Left lung (tissue), 4 donors: ENCODE measurements at regions not wholly inside any gene's neighbourhood (a gene's known extent, or its start where the extent isn't known, plus 50 kb on each side); places are given as distances from the start of the nearest gene placed in this dataset.

Experiments used
- ATAC-seq: fragments of 200-7000 bp; cut with Tn5 transposase; one replicate; pipeline ENCODE4 v1.9.1; 2020; ENCODE audit warnings: moderate library complexity
- DNase-seq, 4 donors: peaks; one replicate each; pipeline ENCODE4 v3.0.0-alpha.2; 2013 to 2020
- H3K27ac ChIP-seq, 2 donors: fragments of 200-600 bp; sonication (generic) in 1 of 2; one replicate each; pipeline versions ENCODE4 v1.5.0 to v1.8.0; 2020 to 2021
- H3K27me3 ChIP-seq, 2 donors: fragments of 200-600 bp; sonication (generic) in 1 of 2; one replicate each; pipeline versions ENCODE4 v1.5.0 to v1.8.0; 2020 to 2021
- H3K36me3 ChIP-seq, 2 donors: fragments of 200-600 bp; sonication (generic) in 1 of 2; one replicate each; pipeline versions ENCODE4 v1.5.0 to v1.8.0; 2020 to 2021
- H3K4me1 ChIP-seq, 2 donors: fragments of 200-600 bp; one replicate each; pipeline ENCODE4 v1.8.0; 2021
- H3K4me3 ChIP-seq, 2 donors: fragments of 200-600 bp; sonication (generic) in 1 of 2; one replicate each; pipeline versions ENCODE4 v1.5.0 to v1.8.0; 2020 to 2021; ENCODE audit warnings: mild to moderate bottlenecking in 1 of 2
- H3K9me3 ChIP-seq, 2 donors: fragments of 200-600 bp; sonication (generic) in 1 of 2; one replicate each; pipeline versions ENCODE4 v1.5.0 to v1.8.0; 2020 to 2021
- intact Hi-C, 2 donors: fragments of 100-400 bp; cut with DNase I; formaldehyde crosslinking; loops; one replicate each; pipeline versions ENCODE4 v1.11.2 to v1.14.2; 2022
- TF ChIP-seq, protein P1 (sequence below), 2 donors: fragments of 200-600 bp; sonication (generic) in 1 of 2; IDR thresholded peaks; one replicate each; pipeline versions ENCODE4 v1.5.0 to v1.8.0; 2021; ENCODE audit warnings: antibody characterized with exemption in 2 of 2
- donor health status: DM: no; HTN: yes; CAD: no.
- donor health status: DM: no; HTN: no; CAD: no.

DNA sequence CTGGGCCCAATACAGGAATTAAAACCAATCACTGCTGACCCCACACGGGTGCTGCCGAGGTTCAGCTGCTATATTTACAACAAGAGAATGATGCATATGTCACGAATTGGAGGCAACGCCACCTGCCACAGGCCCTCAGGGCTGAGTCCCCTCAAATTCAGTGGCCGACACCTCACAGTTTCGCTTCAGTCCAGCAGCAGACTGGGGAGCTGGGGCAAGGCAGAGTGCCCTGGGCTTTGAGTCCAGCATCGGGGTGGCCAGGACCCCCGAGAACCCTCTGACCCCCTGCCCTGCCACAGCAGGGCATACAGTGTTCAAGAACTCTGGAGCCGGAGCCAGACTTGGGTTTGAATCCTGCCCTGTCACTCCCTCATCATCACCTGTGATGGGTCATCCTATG is 247.2 kb downstream of the CTTN start:
- ATAC-seq (no peak), DNase-seq (peak in 1 of 4 donors; percentile 47)
- H3K36me3 ChIP-seq: no peaks in the 10 kb centered on the region
- no peak overlapping the region for H3K4me3 ChIP-seq
- H3K4me1 ChIP-seq: no peaks in the 10 kb centered on the region
- H3K27ac ChIP-seq: no peak overlapping the region
- TF ChIP-seq, protein P1, sequence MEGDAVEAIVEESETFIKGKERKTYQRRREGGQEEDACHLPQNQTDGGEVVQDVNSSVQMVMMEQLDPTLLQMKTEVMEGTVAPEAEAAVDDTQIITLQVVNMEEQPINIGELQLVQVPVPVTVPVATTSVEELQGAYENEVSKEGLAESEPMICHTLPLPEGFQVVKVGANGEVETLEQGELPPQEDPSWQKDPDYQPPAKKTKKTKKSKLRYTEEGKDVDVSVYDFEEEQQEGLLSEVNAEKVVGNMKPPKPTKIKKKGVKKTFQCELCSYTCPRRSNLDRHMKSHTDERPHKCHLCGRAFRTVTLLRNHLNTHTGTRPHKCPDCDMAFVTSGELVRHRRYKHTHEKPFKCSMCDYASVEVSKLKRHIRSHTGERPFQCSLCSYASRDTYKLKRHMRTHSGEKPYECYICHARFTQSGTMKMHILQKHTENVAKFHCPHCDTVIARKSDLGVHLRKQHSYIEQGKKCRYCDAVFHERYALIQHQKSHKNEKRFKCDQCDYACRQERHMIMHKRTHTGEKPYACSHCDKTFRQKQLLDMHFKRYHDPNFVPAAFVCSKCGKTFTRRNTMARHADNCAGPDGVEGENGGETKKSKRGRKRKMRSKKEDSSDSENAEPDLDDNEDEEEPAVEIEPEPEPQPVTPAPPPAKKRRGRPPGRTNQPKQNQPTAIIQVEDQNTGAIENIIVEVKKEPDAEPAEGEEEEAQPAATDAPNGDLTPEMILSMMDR (IDR thresholded peaks at IDR 0.05): no peak
- no peaks in the 10 kb centered on the region for H3K9me3 ChIP-seq
- H3K27me3 ChIP-seq: peaks cover 0 to 51% of the 10 kb centered on the region in 2 donors
- intact Hi-C loops: no loop called here

DNA sequence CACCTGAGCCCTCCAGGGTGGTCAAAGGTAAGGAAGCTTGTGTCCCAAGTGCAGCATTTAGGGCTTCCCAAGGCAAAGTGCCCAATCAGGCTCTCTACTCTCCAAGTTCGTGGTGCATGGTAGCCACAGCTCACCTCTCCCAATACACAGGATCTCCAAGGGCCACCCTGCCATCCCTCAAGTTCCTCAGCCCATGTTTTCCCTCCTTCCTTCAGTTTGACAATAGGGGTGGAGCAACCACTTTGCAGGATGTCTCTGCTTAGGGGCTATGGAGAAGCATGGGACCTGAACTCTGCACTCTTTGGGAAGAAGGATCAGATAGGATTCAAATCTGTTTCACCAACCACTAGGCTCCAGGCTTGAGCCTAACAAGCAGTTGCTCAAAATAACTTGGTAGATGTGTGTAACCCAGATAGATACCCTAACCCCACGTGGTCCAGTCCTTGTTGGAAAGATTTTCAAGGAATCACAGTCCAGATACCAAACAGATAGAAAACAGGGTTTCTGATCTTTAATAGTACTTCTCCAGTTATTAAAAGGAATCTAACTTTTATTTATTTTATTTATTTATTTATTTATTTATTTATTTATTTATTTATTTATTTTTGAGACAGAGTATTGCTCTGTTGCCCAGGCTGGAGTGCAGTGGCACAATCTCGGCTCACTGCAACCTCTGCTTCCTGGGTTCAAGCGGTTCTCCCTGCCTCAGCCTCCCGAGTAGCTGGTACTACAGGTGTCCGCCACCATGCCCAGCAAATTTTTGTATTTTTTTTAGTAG is 248.1 kb downstream of the CTTN start:
- TF ChIP-seq, protein P1 (IDR thresholded peaks at IDR 0.05): no peak
- H3K9me3 ChIP-seq: no peaks in the 10 kb centered on the region
- H3K4me3 ChIP-seq: no peak overlapping the region
- H3K27me3 ChIP-seq: peaks cover 0 to 49% of the 10 kb centered on the region in 2 donors
- H3K27ac ChIP-seq: no peak overlapping the region
- no peaks in the 10 kb centered on the region for H3K36me3 ChIP-seq
- DNase-seq (no peak), ATAC-seq (no peak)
- no peaks in the 10 kb centered on the region for H3K4me1 ChIP-seq
- intact Hi-C loops: no loop called here

DNA sequence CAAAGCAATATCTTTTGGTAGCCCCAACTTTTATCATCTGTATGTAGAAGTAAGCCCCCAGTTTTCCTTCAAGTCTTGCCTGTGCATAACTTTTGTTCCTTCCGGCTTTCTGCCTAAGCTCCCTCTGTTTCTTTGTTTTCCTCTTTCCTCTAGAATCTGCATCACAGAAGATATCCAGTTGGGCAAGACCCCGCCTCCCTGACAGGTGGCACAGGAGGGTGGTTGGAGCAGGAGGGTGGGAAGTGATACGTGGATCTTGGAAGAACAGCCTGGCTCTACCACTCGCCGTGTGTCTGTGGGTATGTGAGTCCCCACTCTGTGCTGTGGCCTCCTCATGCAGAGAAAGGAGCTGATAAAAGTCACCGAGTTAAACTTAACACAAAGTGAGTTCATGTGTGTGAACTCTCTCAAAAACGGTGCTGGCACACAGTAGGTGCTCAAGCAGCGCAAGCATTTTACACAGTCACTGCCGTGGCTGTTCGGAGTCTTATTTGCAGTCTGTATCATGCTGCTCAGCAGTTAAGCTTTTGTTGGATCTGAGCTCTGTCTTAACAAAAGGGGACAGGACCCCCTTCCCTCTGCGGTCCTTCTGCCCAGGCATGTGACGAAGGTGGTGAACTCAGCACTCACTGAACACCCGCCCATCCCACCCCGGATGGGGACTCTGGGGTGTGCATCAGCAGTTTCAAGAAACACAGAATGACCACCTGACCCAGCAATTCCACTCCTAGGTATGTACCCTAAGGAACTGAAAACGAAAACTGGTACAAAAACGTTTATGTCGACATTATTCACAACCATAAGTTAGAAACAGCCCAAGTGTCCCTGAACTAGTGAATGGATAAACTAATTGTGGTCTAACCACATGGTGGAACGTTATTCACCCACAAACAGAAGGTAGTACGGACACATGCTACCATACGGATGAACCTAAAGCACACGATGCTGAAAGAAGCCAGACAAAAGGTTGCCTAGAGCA is 249.1 kb downstream of the CTTN start:
- DNase-seq (peak in 1 of 4 donors; percentile 10), ATAC-seq (no peak)
- no peak overlapping the region for H3K4me3 ChIP-seq
- intact Hi-C loops: no loop called here
- peaks cover 0 to 39% of the 10 kb centered on the region in 2 donors for H3K27me3 ChIP-seq
- no peaks in the 10 kb centered on the region for H3K9me3 ChIP-seq
- H3K36me3 ChIP-seq: no peaks in the 10 kb centered on the region
- TF ChIP-seq, protein P1 (IDR thresholded peaks at IDR 0.05): no peak
- H3K4me1 ChIP-seq: no peaks in the 10 kb centered on the region
- no peak overlapping the region for H3K27ac ChIP-seq

DNA sequence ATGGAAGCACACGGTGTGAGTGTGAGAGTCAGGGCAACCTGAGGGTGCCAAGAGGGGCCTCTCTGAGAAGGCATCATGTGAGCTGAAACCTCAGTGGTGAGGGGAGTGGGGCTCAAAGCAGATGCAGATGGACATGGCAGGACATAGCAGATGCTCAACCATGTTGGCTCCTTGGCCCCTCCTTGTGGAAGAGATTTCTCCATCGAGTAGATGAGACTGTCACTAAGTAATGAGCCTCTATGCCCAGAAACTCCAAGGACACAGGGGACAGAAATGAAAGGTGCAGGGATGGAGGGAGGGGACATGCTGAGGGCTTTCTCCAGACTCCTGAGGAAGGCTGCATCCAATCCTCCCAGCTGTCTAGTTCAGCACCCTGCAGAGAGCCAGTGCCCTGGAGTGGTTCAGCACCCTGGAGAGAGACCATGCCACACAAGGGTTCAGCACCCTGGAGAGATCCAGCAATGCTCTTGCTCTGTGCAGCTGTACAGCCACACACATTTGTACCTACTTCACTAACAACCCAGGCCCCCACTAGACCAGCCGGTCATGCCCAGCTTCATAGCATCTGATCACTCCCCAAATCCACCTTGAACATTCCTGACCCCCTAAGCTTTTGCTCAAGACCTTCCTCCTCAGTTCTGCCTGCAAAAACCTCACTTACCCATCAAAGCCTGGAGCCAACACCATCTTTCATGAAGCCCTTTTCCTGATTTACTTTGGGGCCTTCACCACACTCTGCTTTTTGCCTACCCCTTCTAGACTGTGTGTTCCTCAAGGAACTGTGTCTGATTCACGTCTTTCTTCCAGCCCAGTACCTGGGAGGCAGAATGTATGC is 252.0 kb downstream of the CTTN start:
- H3K27me3 ChIP-seq: peaks cover 0 to 24% of the 10 kb centered on the region in 2 donors
- H3K36me3 ChIP-seq: no peaks in the 10 kb centered on the region
- no peak overlapping the region for H3K4me3 ChIP-seq
- H3K27ac ChIP-seq: no peak overlapping the region
- DNase-seq (peak; percentile 24 to 87 (median 64)), ATAC-seq (peak; percentile 99)
- TF ChIP-seq, protein P1 (IDR thresholded peaks at IDR 0.05): no peak
- H3K4me1 ChIP-seq: no peaks in the 10 kb centered on the region
- intact Hi-C loops: no loop called here
- no peaks in the 10 kb centered on the region for H3K9me3 ChIP-seq
